MM.1S (cell line): ENCODE measurements at regions not wholly inside any gene's neighbourhood (a gene's known extent, or its start where the extent isn't known, plus 50 kb on each side); places are given as distances from the start of the nearest gene placed in this dataset.

Source experiments
- EZH2 ChIP-seq: fragments of 300-600 bp; sonication (generic); optimal IDR thresholded peaks from 2 replicates; pipeline ENCODE3; 2017; ENCODE audit warnings: low read depth, mild to moderate bottlenecking, antibody characterized with exemption, low read length, mixed read lengths
- TF ChIP-seq, protein P1 (sequence below): fragments of 300-600 bp; sonication (generic); IDR thresholded peaks from 2 replicates; pipeline ENCODE4 v1.5.1; 2016; ENCODE audit warnings: antibody characterized with exemption, low read length, mixed read lengths

DNA sequence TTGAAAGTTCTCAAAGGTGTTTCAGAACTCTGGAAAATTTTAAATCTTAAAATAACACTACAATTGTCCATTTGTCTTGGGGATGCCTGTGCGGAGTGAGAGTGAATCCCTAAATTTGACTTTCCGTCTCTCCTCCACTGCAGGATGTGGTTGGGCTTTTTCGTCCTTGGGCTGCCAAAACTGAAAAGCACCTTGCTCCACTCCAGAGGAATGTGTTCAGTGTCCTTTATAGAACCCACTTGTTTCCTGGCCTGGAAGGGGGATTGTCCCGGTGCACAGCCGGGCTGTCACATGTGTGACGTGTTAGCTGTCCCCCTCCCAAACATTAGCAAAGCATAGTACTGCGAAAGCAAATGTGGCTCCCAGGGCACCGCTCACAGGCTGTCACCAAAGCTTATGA, 69.6 kb upstream of the ATP10A start:
- TF ChIP-seq EZH2, result no peak
- TF ChIP-seq, protein P1, sequence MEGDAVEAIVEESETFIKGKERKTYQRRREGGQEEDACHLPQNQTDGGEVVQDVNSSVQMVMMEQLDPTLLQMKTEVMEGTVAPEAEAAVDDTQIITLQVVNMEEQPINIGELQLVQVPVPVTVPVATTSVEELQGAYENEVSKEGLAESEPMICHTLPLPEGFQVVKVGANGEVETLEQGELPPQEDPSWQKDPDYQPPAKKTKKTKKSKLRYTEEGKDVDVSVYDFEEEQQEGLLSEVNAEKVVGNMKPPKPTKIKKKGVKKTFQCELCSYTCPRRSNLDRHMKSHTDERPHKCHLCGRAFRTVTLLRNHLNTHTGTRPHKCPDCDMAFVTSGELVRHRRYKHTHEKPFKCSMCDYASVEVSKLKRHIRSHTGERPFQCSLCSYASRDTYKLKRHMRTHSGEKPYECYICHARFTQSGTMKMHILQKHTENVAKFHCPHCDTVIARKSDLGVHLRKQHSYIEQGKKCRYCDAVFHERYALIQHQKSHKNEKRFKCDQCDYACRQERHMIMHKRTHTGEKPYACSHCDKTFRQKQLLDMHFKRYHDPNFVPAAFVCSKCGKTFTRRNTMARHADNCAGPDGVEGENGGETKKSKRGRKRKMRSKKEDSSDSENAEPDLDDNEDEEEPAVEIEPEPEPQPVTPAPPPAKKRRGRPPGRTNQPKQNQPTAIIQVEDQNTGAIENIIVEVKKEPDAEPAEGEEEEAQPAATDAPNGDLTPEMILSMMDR, result no peak
